ENCODE measurements at regions not wholly inside any gene's neighbourhood (a gene's known extent, or its start where the extent isn't known, plus 50 kb on each side); places are given as distances from the start of the nearest gene placed in this dataset.

GRCh38 chr14:34362641-34363251, 99.3 kb downstream of the SPTSSA start:
- Histone ChIP-seq H3K27me3 (ENCODE audit: control insufficient read depth in 2 of 2, insufficient read depth in 2 of 2, low read length in 2 of 2) (no peaks in the 10 kb centered on the region; a peak in 4 of 5 replicates), H3K27ac (ENCODE audit: extremely low read depth, low read depth, low read length) (no peak overlapping the region), H2AFZ (ENCODE audit: low read depth, low read length) (no peak overlapping the region), H3K79me2 (ENCODE audit: control insufficient read depth, insufficient read depth, low read length) (no peaks in the 10 kb centered on the region), H3K36me3 (ENCODE audit: control insufficient read depth, insufficient read depth, low read length) (no peaks in the 10 kb centered on the region), H3K9me3 (replicated peaks; ENCODE audit: control insufficient read depth, insufficient read depth, low read depth, low read length) (no peaks in the 10 kb centered on the region), H3K4me3 (no peak overlapping the region), H4K20me1 (replicated peaks; ENCODE audit: control insufficient read depth, insufficient read depth, low read length) (no peaks in the 10 kb centered on the region), H3K4me1 (replicated peaks in 1 of 2; ENCODE audit: control insufficient read depth in 2 of 2, insufficient read depth in 2 of 2, low read length in 2 of 2) (no peaks in the 10 kb centered on the region; a peak in 2 of 5 replicates), H3K4me2 (ENCODE audit: insufficient read depth, low read length) (no peak overlapping the region), H3K9ac (ENCODE audit: insufficient read depth in 1 of 2, low read depth in 2 of 2, low read length in 2 of 2) (no peak overlapping the region), H3K9me1 (ENCODE audit: control insufficient read depth, insufficient read depth, low read length) (no peaks in the 10 kb centered on the region)
- ATAC-seq: no peak
- 0% methylated on average over 3 of the region's 3 CpGs for WGBS (ENCODE audit: insufficient coverage, low coverage, missing lambda C conversion rate)
- intact Hi-C loops (cut with micrococcal nuclease): no loop called here
- FAIRE-seq: no peak
- BruUV-seq (replicated peaks): no TSS peak
- ChIA-PET POLR2A (no interaction called here), CTCF (ENCODE audit: low intra/inter-chr PET ratio) (no interaction called here)
- no peak for DNase-seq (ENCODE audit: extremely low read depth in 1 of 4, low spot score in 3 of 4)
- in situ Hi-C loops (cut with MboI): no loop called here
- no peak for TF ChIP-seq THRA (IDR thresholded peaks at IDR 0.05)
- no peak for TF ChIP-seq CTCFL (IDR thresholded peaks at IDR 0.05; ENCODE audit: borderline replicate concordance, insufficient read depth, low read depth, low read length, poor library complexity, severe bottlenecking)
- TF ChIP-seq FOXP1 (CRISPR knock-in tag; IDR thresholded peaks at IDR 0.05): no peak
- TF ChIP-seq RBM25 (IDR thresholded peaks at IDR 0.05; ENCODE audit: low read depth, low read length, severe bottlenecking): no peak
- no peak for TF ChIP-seq ZBTB1 (CRISPR knock-in tag; IDR thresholded peaks at IDR 0.05; ENCODE audit: borderline replicate concordance, low read depth)
- TF ChIP-seq RFX7 (CRISPR knock-in tag; IDR thresholded peaks at IDR 0.05): no peak
- no peak for TF ChIP-seq BCL6 (CRISPR knock-in tag; IDR thresholded peaks at IDR 0.05)
- no peak for TF ChIP-seq FOXA1 (IDR thresholded peaks at IDR 0.05; ENCODE audit: borderline replicate concordance)
- no peak for TF ChIP-seq PBX2 (CRISPR knock-in tag; IDR thresholded peaks at IDR 0.05; ENCODE audit: low read depth)
- TF ChIP-seq PBX2 (tag; conservative IDR thresholded peaks at IDR 0.05; ENCODE audit: low read depth): no peak

Data from K562 (cell line).